ENCODE measurements at regions not wholly inside any gene's neighbourhood (a gene's known extent, or its start where the extent isn't known, plus 50 kb on each side); places are given as distances from the start of the nearest gene placed in this dataset.

DNA sequence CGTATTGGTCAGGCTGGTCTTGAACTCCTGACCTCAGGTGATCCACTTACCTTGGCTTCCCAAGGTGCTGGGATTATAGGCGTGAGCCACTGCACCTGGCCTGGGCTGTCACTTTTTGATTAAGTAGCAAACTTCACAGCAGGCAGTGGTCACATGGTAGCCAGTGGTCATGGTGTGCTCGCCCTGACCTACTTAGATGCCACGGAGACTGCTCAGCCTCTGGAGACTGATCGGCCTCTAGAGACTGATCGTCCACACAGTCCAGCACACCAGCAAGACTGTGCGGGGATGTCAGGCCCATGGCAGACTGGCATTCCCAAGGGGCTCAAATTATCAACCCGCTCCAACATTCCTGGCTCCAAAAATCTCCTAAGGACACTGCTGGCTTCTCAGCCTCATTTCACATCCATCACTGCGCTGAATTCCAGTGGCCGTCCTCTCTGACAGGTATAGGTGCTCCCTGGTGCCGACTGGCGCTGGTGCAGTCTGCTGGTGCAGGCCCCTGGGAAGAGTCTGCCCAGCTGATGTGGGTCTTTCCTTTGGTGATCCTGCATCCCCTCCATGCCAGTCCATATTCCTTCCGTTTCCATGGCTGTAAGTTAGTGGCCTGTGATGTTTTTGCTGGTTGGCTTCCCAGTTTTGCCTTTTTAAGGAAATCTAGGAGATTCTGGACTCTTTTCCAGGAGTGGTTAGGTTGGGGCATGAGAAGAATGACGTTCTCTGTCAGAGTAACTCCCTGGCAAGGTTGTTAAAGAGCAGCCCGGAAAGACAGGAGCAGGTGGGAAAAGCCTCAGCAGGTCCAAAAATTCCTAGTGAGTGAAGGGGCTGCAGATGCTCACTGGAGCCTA is 374.5 kb upstream of the HS6ST1 start:
- TF ChIP-seq EZH2phosphoT487 (IDR thresholded peaks at IDR 0.05; ENCODE audit: borderline replicate concordance, low read length): no peak
- no peak for TF ChIP-seq CTCF (IDR thresholded peaks at IDR 0.05; ENCODE audit: low read depth, low read length, poor library complexity, severe bottlenecking)

All from DOHH2 (cell line).